GM18505 (cell line): ENCODE measurements at regions not wholly inside any gene's neighbourhood (a gene's known extent, or its start where the extent isn't known, plus 50 kb on each side); places are given as distances from the start of the nearest gene placed in this dataset.

ENCODE experiments used
- ATAC-seq: cut with Tn5 transposase; IDR thresholded peaks from one replicate; pipeline ENCODE4 v1.9.1; 2021; ENCODE audit not compliant: unreplicated experiment
- POLR2A ChIP-seq: IDR thresholded peaks from 4 replicates; pipeline ENCODE4 v1.6.1; 2011; ENCODE audit warnings: borderline replicate concordance; ENCODE audit not compliant: insufficient read depth, insufficient read length; ENCODE audit errors: extremely low read depth

- no peak for TF ChIP-seq POLR2A
- ATAC-seq = no peak
Measured at GRCh38 chr19:30132343-30133075, 190.5 kb downstream of the URI1 start.

- ATAC-seq = no peak
- no peak for TF ChIP-seq POLR2A
Measured at GRCh38 chr19:30133803-30134202, 191.8 kb downstream of the URI1 start.

- ATAC-seq = no peak
- TF ChIP-seq POLR2A = no peak
Measured at GRCh38 chr19:30135093-30135757, 193.2 kb downstream of the URI1 start.

GRCh38 chr19:30135797-30136196 lies 193.8 kb downstream of the URI1 start:
- ATAC-seq = no peak
- no peak for TF ChIP-seq POLR2A

- no peak for ATAC-seq
- no peak for TF ChIP-seq POLR2A
Measured at GRCh38 chr19:30136611-30137195, 194.7 kb downstream of the URI1 start.

GRCh38 chr19:30137747-30138146 lies 195.7 kb downstream of the URI1 start:
- no peak for ATAC-seq
- TF ChIP-seq POLR2A = no peak

GRCh38 chr19:30144242-30144758 lies 202.3 kb downstream of the URI1 start:
- no peak for ATAC-seq
- TF ChIP-seq POLR2A = no peak

- TF ChIP-seq POLR2A = no peak
- no peak for ATAC-seq
Measured at GRCh38 chr19:30144802-30145201, 202.8 kb downstream of the URI1 start.

GRCh38 chr19:30145467-30145866 lies 203.4 kb downstream of the URI1 start:
- no peak for ATAC-seq
- no peak for TF ChIP-seq POLR2A

- ATAC-seq = no peak
- no peak for TF ChIP-seq POLR2A
Measured at GRCh38 chr19:30146346-30146745, 204.3 kb downstream of the URI1 start.

- no peak for ATAC-seq
- no peak for TF ChIP-seq POLR2A
Measured at GRCh38 chr19:30148039-30148790, 206.2 kb downstream of the URI1 start.

GRCh38 chr19:30148803-30149202 lies 206.8 kb downstream of the URI1 start:
- ATAC-seq = no peak
- TF ChIP-seq POLR2A = no peak

GRCh38 chr19:30149300-30149699 lies 207.3 kb downstream of the URI1 start:
- ATAC-seq = no peak
- no peak for TF ChIP-seq POLR2A
